ENCODE measurements at regions not wholly inside any gene's neighbourhood (a gene's known extent, or its start where the extent isn't known, plus 50 kb on each side); places are given as distances from the start of the nearest gene placed in this dataset.

GRCh38 chr6:148602136-148602535 lies 144.7 kb upstream of the UST start:
- H3K27me3 ChIP-seq (ENCODE audit: control insufficient read depth, insufficient read depth, low read length), result no peaks in the 10 kb centered on the region
- no peaks in the 10 kb centered on the region; the same call in 1 of the 2 replicates for H3K9me3 ChIP-seq (ENCODE audit: control insufficient read depth, insufficient read depth, low read length)
- ChIA-PET POLR2A (no interaction called here), CTCF (no interaction called here)
- no peak for DNase-seq (ENCODE audit: low read depth, low spot score)
- no peak overlapping the region for H3K27ac ChIP-seq (ENCODE audit: low read depth, low read length)
- no peak overlapping the region for H3K4me3 ChIP-seq (ENCODE audit: low read depth, low read length)
- TF ChIP-seq, protein P1, sequence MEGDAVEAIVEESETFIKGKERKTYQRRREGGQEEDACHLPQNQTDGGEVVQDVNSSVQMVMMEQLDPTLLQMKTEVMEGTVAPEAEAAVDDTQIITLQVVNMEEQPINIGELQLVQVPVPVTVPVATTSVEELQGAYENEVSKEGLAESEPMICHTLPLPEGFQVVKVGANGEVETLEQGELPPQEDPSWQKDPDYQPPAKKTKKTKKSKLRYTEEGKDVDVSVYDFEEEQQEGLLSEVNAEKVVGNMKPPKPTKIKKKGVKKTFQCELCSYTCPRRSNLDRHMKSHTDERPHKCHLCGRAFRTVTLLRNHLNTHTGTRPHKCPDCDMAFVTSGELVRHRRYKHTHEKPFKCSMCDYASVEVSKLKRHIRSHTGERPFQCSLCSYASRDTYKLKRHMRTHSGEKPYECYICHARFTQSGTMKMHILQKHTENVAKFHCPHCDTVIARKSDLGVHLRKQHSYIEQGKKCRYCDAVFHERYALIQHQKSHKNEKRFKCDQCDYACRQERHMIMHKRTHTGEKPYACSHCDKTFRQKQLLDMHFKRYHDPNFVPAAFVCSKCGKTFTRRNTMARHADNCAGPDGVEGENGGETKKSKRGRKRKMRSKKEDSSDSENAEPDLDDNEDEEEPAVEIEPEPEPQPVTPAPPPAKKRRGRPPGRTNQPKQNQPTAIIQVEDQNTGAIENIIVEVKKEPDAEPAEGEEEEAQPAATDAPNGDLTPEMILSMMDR (IDR thresholded peaks at IDR 0.05; ENCODE audit: low read depth, low read length), result no peak

GRCh38 chr6:148608199-148608951 lies 138.5 kb upstream of the UST start:
- H3K27me3 ChIP-seq (ENCODE audit: control insufficient read depth, insufficient read depth, low read length), result no peaks in the 10 kb centered on the region
- POLR2A ChIA-PET, result no interaction called here
- CTCF ChIA-PET, result interaction anchor here (0.6 to 1.5 kb wide), 7 partner anchors 9 to 81 kb away, joined by 3 to 8 read pairs (median 4); no protein-coding TSS in a partner anchor
- H3K4me3 ChIP-seq (ENCODE audit: low read depth, low read length), result no peak overlapping the region
- H3K27ac ChIP-seq (ENCODE audit: low read depth, low read length), result no peak overlapping the region
- no peaks in the 10 kb centered on the region for H3K9me3 ChIP-seq (ENCODE audit: control insufficient read depth, insufficient read depth, low read length)
- no peak for DNase-seq (ENCODE audit: low read depth, low spot score)
- TF ChIP-seq, protein P1 (IDR thresholded peaks at IDR 0.05; ENCODE audit: low read depth, low read length), result peak; percentile 72

GRCh38 chr6:148611213-148611612 lies 135.6 kb upstream of the UST start:
- Histone ChIP-seq H3K27me3 (ENCODE audit: control insufficient read depth, insufficient read depth, low read length) (no peaks in the 10 kb centered on the region), H3K27ac (ENCODE audit: low read depth, low read length) (no peak overlapping the region), H3K4me3 (ENCODE audit: low read depth, low read length) (no peak overlapping the region), H3K9me3 (ENCODE audit: control insufficient read depth, insufficient read depth, low read length) (no peaks in the 10 kb centered on the region)
- TF ChIP-seq, protein P1 (IDR thresholded peaks at IDR 0.05; ENCODE audit: low read depth, low read length), result no peak
- ChIA-PET POLR2A (no interaction called here), CTCF (no interaction called here)
- no peak for DNase-seq (ENCODE audit: low read depth, low spot score)

DNA sequence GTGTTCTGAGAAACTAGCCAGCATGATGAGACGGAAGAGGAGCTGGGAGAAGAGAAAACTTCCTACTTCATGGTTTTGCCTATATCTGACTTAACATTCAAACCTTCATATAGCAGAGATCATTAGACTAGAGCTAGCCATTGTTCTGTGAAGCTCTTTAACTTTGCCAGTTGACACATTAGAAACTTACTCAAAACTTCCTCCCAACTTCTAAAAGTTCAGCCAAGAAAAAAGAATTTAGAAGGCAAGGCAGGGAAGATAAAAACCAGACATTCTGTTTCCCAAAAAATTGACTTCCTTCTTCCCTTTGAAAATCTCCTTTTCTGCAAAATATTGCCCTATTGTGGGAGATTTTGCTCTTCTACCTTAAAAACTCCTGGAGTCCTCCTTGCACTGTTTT lies 134.8 kb upstream of the UST start:
- Histone ChIP-seq H3K27ac (ENCODE audit: low read depth, low read length) (no peak overlapping the region), H3K9me3 (ENCODE audit: control insufficient read depth, insufficient read depth, low read length) (no peaks in the 10 kb centered on the region), H3K27me3 (ENCODE audit: control insufficient read depth, insufficient read depth, low read length) (no peaks in the 10 kb centered on the region), H3K4me3 (ENCODE audit: low read depth, low read length) (no peak overlapping the region)
- POLR2A ChIA-PET, result no interaction called here
- no peak for DNase-seq (ENCODE audit: low read depth, low spot score)
- TF ChIP-seq, protein P1 (IDR thresholded peaks at IDR 0.05; ENCODE audit: low read depth, low read length), result no peak
- CTCF ChIA-PET, result no interaction called here

- CTCF ChIA-PET, result interaction anchor here (1.0 kb wide), 1 partner anchor 36 kb away, joined by 3 read pairs; no protein-coding TSS in a partner anchor
- H3K27me3 ChIP-seq (ENCODE audit: control insufficient read depth, insufficient read depth, low read length), result no peaks in the 10 kb centered on the region
- H3K27ac ChIP-seq (ENCODE audit: low read depth, low read length), result no peak overlapping the region
- DNase-seq (ENCODE audit: low read depth, low spot score), result no peak
- POLR2A ChIA-PET, result no interaction called here
- no peaks in the 10 kb centered on the region for H3K9me3 ChIP-seq (ENCODE audit: control insufficient read depth, insufficient read depth, low read length)
- TF ChIP-seq, protein P1 (IDR thresholded peaks at IDR 0.05; ENCODE audit: low read depth, low read length), result no peak
- no peak overlapping the region for H3K4me3 ChIP-seq (ENCODE audit: low read depth, low read length)
Measured at GRCh38 chr6:148614602-148615001, 132.2 kb upstream of the UST start.
